ENCODE measurements at regions not wholly inside any gene's neighbourhood (a gene's known extent, or its start where the extent isn't known, plus 50 kb on each side); places are given as distances from the start of the nearest gene placed in this dataset.
"Not testable (repeated sequence)": the region's sequence is repeated elsewhere in the genome, so short reads cannot be mapped to it uniquely, and the experiment has no call there.

- TF ChIP-seq CTCF (IDR thresholded peaks at IDR 0.05; ENCODE audit: low read depth, low read length, missing input control); ZBTB33 (IDR thresholded peaks at IDR 0.05); RAD21 (IDR thresholded peaks at IDR 0.05); YY1 (IDR thresholded peaks at IDR 0.05); RXRA (IDR thresholded peaks at IDR 0.05); GABPA (IDR thresholded peaks at IDR 0.05 in 1 of 2, conservative IDR thresholded peaks at IDR 0.05 in 1 of 2); HNF4G (IDR thresholded peaks at IDR 0.05): not testable (repeated sequence)
- TF ChIP-seq, protein P1, sequence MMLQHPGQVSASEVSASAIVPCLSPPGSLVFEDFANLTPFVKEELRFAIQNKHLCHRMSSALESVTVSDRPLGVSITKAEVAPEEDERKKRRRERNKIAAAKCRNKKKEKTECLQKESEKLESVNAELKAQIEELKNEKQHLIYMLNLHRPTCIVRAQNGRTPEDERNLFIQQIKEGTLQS (IDR thresholded peaks at IDR 0.05) = not testable (repeated sequence)
- TF ChIP-seq, protein P2, sequence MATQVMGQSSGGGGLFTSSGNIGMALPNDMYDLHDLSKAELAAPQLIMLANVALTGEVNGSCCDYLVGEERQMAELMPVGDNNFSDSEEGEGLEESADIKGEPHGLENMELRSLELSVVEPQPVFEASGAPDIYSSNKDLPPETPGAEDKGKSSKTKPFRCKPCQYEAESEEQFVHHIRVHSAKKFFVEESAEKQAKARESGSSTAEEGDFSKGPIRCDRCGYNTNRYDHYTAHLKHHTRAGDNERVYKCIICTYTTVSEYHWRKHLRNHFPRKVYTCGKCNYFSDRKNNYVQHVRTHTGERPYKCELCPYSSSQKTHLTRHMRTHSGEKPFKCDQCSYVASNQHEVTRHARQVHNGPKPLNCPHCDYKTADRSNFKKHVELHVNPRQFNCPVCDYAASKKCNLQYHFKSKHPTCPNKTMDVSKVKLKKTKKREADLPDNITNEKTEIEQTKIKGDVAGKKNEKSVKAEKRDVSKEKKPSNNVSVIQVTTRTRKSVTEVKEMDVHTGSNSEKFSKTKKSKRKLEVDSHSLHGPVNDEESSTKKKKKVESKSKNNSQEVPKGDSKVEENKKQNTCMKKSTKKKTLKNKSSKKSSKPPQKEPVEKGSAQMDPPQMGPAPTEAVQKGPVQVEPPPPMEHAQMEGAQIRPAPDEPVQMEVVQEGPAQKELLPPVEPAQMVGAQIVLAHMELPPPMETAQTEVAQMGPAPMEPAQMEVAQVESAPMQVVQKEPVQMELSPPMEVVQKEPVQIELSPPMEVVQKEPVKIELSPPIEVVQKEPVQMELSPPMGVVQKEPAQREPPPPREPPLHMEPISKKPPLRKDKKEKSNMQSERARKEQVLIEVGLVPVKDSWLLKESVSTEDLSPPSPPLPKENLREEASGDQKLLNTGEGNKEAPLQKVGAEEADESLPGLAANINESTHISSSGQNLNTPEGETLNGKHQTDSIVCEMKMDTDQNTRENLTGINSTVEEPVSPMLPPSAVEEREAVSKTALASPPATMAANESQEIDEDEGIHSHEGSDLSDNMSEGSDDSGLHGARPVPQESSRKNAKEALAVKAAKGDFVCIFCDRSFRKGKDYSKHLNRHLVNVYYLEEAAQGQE (IDR thresholded peaks at IDR 0.05) = not testable (repeated sequence)
- TF ChIP-seq, protein P3, sequence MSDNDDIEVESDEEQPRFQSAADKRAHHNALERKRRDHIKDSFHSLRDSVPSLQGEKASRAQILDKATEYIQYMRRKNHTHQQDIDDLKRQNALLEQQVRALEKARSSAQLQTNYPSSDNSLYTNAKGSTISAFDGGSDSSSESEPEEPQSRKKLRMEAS (IDR thresholded peaks at IDR 0.05) = not testable (repeated sequence)
Measured at GRCh38 chrX:84872160-84872771, 131.4 kb upstream of the APOOL start.
